ENCODE measurements at regions not wholly inside any gene's neighbourhood (a gene's known extent, or its start where the extent isn't known, plus 50 kb on each side); places are given as distances from the start of the nearest gene placed in this dataset.

GRCh38 chr4:79847411-79847810 lies 225.6 kb downstream of the ANTXR2 start:
- no peak for TF ChIP-seq CTCF (IDR thresholded peaks at IDR 0.05)
- TF ChIP-seq POLR2A (IDR thresholded peaks at IDR 0.05), result no peak
- no peak for TF ChIP-seq POLR2AphosphoS5 (IDR thresholded peaks at IDR 0.05; ENCODE audit: insufficient read depth in 1 of 2, low read depth in 1 of 2)
